Prostate gland (tissue), 2 donors: ENCODE measurements at regions not wholly inside any gene's neighbourhood (a gene's known extent, or its start where the extent isn't known, plus 50 kb on each side); places are given as distances from the start of the nearest gene placed in this dataset.

ENCODE experiments used
- POLR2A ChIP-seq: fragments of 450-650 bp; IDR thresholded peaks from one replicate; pipeline ENCODE4 v1.6.1; 2016; ENCODE audit warnings: antibody characterized with exemption, mild to moderate bottlenecking
- POLR2AphosphoS5 ChIP-seq: sonication (generic); formaldehyde crosslinking; IDR thresholded peaks from one replicate; pipeline ENCODE4 v1.6.1; 2017; ENCODE audit warnings: antibody characterized with exemption
- TF ChIP-seq, protein P1 (sequence below), 4 experiments: fragments of 200-600 bp in 2 of 4; fragments of 450-650 bp in 2 of 4; sonication (generic) in 2 of 4; IDR thresholded peaks; 1 replicate in 3 of 4; 2 replicates in 1 of 4; pipeline ENCODE4 v1.5.1; 2016 to 2019; ENCODE audit warnings: antibody characterized with exemption in 4 of 4, mild to moderate bottlenecking in 2 of 4, moderate library complexity in 2 of 4

DNA sequence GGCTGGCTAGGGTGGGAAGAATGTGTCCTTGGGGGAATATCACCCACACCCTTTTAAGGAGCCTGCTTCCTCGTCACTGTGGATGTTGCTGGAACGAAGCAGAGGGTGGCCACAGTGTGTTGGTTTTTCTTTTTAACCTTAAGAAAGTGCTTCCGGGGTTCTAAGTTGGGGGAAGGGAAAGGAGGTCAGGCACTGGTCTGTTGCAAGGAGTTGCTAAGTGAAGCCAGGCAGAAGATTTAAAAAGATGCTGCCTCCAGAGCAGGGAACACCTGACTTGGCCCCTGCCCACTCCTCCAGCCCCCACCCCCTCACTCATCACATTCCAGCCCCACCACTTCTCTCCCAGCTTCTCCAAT, 213.1 kb downstream of the EMX2 start:
- TF ChIP-seq, protein P1, sequence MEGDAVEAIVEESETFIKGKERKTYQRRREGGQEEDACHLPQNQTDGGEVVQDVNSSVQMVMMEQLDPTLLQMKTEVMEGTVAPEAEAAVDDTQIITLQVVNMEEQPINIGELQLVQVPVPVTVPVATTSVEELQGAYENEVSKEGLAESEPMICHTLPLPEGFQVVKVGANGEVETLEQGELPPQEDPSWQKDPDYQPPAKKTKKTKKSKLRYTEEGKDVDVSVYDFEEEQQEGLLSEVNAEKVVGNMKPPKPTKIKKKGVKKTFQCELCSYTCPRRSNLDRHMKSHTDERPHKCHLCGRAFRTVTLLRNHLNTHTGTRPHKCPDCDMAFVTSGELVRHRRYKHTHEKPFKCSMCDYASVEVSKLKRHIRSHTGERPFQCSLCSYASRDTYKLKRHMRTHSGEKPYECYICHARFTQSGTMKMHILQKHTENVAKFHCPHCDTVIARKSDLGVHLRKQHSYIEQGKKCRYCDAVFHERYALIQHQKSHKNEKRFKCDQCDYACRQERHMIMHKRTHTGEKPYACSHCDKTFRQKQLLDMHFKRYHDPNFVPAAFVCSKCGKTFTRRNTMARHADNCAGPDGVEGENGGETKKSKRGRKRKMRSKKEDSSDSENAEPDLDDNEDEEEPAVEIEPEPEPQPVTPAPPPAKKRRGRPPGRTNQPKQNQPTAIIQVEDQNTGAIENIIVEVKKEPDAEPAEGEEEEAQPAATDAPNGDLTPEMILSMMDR (IDR thresholded peaks at IDR 0.05) = no peak
- TF ChIP-seq POLR2AphosphoS5 (no peak), POLR2A (no peak)
